Inflammatory macrophage (primary cell): ENCODE measurements at regions not wholly inside any gene's neighbourhood (a gene's known extent, or its start where the extent isn't known, plus 50 kb on each side); places are given as distances from the start of the nearest gene placed in this dataset.

Experiments
- DNase-seq, 2 donors: peaks; one replicate each; pipeline ENCODE4 v3.0.0-alpha.2; 2020 to 2022

- no peak for DNase-seq
Measured at GRCh38 chr1:216805953-216806352, 82.7 kb upstream of the ESRRG start.

- no peak for DNase-seq
Measured at GRCh38 chr1:216805233-216805632, 82.0 kb upstream of the ESRRG start.

- no peak for DNase-seq
Measured at GRCh38 chr1:216804111-216804510, 80.9 kb upstream of the ESRRG start.

GRCh38 chr1:216794586-216794985, 71.4 kb upstream of the ESRRG start:
- DNase-seq: no peak

GRCh38 chr1:216793973-216794372, 70.7 kb upstream of the ESRRG start:
- no peak for DNase-seq

GRCh38 chr1:216793303-216793702, 70.1 kb upstream of the ESRRG start:
- no peak for DNase-seq

GRCh38 chr1:216788671-216789070, 65.4 kb upstream of the ESRRG start:
- no peak for DNase-seq

GRCh38 chr1:216785737-216786136, 62.5 kb upstream of the ESRRG start:
- no peak for DNase-seq

GRCh38 chr1:216785221-216785620, 62.0 kb upstream of the ESRRG start:
- no peak for DNase-seq

- DNase-seq: no peak
Measured at GRCh38 chr1:216779686-216780085, 56.5 kb upstream of the ESRRG start.

- no peak for DNase-seq
Measured at GRCh38 chr1:216778737-216779136, 55.5 kb upstream of the ESRRG start.

GRCh38 chr1:216777148-216777547, 53.9 kb upstream of the ESRRG start:
- DNase-seq: no peak
